T-helper 17 cell (primary cell): ENCODE measurements at regions not wholly inside any gene's neighbourhood (a gene's known extent, or its start where the extent isn't known, plus 50 kb on each side); places are given as distances from the start of the nearest gene placed in this dataset.

Source experiments
- ATAC-seq: fragments of 150-1000 bp; cut with Tn5 transposase; 2 replicates; pipeline ENCODE4 v1.10.0; 2021; ENCODE audit warnings: mild to moderate bottlenecking, moderate library complexity
- DNase-seq, 3 donors: peaks; one replicate each; pipeline versions ENCODE4 v3.0.0 to v3.0.0-alpha.2; 2020 to 2021
- H3K9me3 ChIP-seq: one replicate; pipeline ENCODE4 v1.7.0; 2013; ENCODE audit warnings: low read length, mild to moderate bottlenecking; ENCODE audit not compliant: control insufficient read depth, poor library complexity, severe bottlenecking
- H3K27ac Mint-ChIP-seq: one replicate; pipeline ENCODE4 v1.8.0; 2022; ENCODE audit warnings: mild to moderate bottlenecking, moderate library complexity, mixed read lengths
- H3K27me3 Mint-ChIP-seq: one replicate; pipeline ENCODE4 v1.8.0; 2022; ENCODE audit warnings: mixed read lengths
- H3K36me3 Mint-ChIP-seq: one replicate; pipeline ENCODE4 v1.8.0; 2022; ENCODE audit warnings: low read depth, mixed read lengths
- H3K4me1 Mint-ChIP-seq: one replicate; pipeline ENCODE4 v1.8.0; 2022; ENCODE audit warnings: mild to moderate bottlenecking, mixed read lengths
- H3K4me3 Mint-ChIP-seq: one replicate; pipeline ENCODE4 v1.8.0; 2022; ENCODE audit warnings: mild to moderate bottlenecking, moderate library complexity, mixed read lengths

DNA sequence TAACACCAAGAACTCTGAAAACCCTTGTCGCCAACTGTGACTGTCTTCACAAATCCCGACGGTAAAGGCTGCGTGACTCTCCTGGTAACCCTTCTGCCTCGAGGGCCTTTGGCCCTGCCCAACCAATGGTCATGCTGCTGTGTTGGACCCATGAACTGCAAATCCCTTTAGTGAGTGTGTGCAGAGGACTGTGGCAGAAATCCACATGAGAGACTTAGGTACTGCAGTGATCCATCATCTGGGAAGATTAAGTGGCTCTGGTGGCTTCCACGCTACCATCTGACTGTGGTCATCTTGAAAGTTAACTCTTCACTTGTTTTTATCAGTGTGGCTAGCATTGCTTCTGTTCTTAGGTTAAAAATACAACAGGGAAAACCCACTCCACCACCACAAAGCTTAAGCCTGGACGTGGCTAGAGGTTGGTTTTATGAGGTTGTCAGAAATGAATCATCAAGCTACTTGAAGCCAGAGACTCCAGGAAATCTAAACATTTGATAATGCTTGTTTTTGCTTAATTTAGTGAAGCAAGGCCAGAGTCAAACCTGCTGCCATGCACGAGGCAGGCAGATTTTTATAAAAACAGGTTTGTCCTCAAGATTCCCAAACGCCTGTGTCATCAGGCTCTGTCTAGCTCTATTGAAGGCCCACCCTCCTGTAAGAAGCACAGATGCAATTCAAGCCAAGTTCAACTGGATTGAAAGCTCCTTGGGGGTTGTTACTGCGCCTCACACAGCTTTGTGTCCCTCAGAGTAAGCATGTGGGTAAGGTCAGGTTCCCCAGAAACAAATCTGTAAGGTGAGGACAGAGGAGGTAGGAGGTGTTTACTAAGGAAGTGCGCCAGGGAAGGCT is 52.7 kb upstream of the ERCC6L2 start:
- no peaks in the 10 kb centered on the region for H3K9me3 ChIP-seq
- H3K27me3 Mint-ChIP-seq: no peaks in the 10 kb centered on the region
- peaks cover 2% of the 10 kb centered on the region for H3K36me3 Mint-ChIP-seq
- H3K4me3 Mint-ChIP-seq: no peak overlapping the region
- peaks cover 9% of the 10 kb centered on the region for H3K4me1 Mint-ChIP-seq
- H3K27ac Mint-ChIP-seq: peak overlapping the region; percentile 14
- ATAC-seq (no peak), DNase-seq (no peak)

DNA sequence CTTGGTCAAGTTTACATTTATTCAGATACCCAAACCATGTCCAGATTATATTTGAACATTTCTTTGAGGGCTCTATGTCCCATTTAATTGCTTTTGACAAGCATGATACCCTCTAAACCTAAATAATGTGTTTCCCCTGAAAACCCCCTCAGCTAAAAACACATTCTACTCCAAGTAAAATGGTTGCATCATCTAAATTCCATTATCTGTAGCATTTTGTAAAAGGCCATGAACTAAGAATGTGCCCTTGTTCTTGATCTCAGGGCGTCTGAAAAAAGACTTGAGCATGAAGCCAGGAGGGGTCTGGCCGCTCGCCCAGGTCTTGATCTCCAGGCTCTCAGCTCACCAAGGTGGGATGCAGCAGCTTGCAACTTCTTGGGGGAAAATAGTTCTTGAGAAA is 53.5 kb upstream of the ERCC6L2 start:
- H3K27ac Mint-ChIP-seq: peak overlapping the region; percentile 14
- H3K27me3 Mint-ChIP-seq: no peaks in the 10 kb centered on the region
- peaks cover 9% of the 10 kb centered on the region for H3K4me1 Mint-ChIP-seq
- H3K36me3 Mint-ChIP-seq: peaks cover 2% of the 10 kb centered on the region
- ATAC-seq (no peak), DNase-seq (no peak)
- H3K9me3 ChIP-seq: no peaks in the 10 kb centered on the region
- H3K4me3 Mint-ChIP-seq: no peak overlapping the region

DNA sequence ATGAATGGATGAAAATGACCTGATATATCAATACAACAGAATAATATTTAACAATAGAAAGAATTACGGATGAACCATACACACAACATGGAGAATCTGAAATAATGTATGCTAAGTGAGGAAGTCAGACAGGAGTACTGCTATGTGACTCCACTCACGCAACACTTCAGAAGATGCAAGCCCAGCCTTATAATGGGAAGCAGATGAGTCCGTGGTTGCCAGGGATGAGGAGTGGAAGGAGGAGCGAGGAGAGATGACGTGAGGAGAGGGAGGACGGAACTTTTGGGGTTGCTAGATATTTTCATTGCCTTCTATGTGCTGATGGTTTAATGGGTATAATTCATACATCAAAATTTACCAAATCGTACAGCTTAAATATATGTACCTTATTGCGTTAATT is 55.4 kb upstream of the ERCC6L2 start:
- no peaks in the 10 kb centered on the region for H3K27me3 Mint-ChIP-seq
- H3K9me3 ChIP-seq: no peaks in the 10 kb centered on the region
- peaks cover 6% of the 10 kb centered on the region for H3K36me3 Mint-ChIP-seq
- ATAC-seq: no peak
- no peak overlapping the region for H3K27ac Mint-ChIP-seq
- peaks cover 5% of the 10 kb centered on the region for H3K4me1 Mint-ChIP-seq
- DNase-seq: no peak
- H3K4me3 Mint-ChIP-seq: no peak overlapping the region

DNA sequence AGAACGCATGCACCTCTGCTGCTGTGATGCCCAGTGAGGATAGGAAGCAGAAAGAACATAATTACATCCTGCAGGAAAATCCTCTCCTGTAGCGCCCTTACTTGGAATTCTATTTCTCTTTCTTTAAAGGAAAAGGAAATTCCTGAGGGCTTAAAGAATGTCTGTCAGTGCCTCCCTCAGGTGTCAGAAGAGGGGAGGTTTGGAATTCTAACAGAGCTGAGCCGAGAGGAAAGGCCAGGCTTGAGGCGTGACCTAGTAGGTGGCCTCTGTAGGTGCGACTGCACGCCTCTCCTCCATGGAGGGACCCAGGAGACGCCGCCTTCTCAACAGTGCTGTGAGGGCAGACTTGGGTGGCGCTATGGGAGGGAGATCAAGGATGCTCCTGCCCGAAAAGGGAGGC is 55.9 kb upstream of the ERCC6L2 start:
- Mint-ChIP-seq H3K27ac (no peak overlapping the region), H3K4me3 (no peak overlapping the region), H3K36me3 (peaks cover 6% of the 10 kb centered on the region), H3K4me1 (peaks cover 5% of the 10 kb centered on the region), H3K27me3 (no peaks in the 10 kb centered on the region)
- no peak for ATAC-seq
- no peak for DNase-seq
- H3K9me3 ChIP-seq: no peaks in the 10 kb centered on the region

DNA sequence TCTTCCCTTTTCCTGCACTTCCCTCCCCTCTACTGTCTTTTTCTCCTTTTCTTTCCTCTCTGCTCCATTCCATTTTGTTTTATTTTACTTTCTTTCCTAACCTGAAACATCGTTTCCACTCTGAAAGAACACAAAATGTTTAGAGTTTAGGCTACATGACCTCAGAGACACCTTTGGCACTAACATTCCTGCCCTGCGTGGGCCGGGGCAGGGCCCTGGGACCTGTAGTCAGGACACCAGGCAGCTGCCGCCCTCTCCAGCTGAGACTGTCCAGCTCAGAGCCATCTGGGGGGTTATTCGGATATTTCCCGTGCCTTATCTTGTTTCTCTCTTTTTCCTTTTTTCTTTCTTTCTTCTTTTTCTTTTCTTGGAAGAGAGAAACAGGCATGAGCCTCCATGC is 58.3 kb upstream of the ERCC6L2 start:
- ATAC-seq: no peak
- peak overlapping the region; percentile 34 for H3K27ac Mint-ChIP-seq

DNA sequence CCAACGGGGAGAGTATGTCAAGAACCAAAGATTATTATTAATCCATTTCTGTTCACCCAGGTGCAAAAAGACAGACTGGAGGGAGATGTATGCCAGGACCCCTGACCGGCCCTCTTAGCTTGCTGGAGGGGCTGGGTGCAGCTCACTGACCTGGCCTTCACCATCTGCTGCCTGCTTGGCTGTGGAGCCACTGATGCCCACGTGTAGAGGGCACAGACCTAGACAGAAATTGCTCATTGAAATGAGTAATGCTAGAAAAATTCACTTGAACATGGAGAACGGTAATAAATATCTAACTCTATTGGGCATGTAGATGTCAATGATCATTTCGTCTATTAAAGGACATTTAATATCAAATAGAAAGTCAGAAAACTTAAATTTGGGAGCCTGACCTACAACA is 58.8 kb upstream of the ERCC6L2 start:
- H3K9me3 ChIP-seq: no peaks in the 10 kb centered on the region
- Mint-ChIP-seq H3K4me3 (no peak overlapping the region), H3K27me3 (no peaks in the 10 kb centered on the region), H3K4me1 (peaks cover 2% of the 10 kb centered on the region), H3K27ac (peak overlapping the region; percentile 34), H3K36me3 (peaks cover 6% of the 10 kb centered on the region)
- ATAC-seq (no peak), DNase-seq (no peak)

More for the DNA sequence above, 58.3 kb upstream of the ERCC6L2 start:
- no peaks in the 10 kb centered on the region for H3K27me3 Mint-ChIP-seq
- no peak for DNase-seq
- no peaks in the 10 kb centered on the region for H3K9me3 ChIP-seq
- peaks cover 2% of the 10 kb centered on the region for H3K4me1 Mint-ChIP-seq
- H3K4me3 Mint-ChIP-seq: no peak overlapping the region
- peaks cover 6% of the 10 kb centered on the region for H3K36me3 Mint-ChIP-seq

DNA sequence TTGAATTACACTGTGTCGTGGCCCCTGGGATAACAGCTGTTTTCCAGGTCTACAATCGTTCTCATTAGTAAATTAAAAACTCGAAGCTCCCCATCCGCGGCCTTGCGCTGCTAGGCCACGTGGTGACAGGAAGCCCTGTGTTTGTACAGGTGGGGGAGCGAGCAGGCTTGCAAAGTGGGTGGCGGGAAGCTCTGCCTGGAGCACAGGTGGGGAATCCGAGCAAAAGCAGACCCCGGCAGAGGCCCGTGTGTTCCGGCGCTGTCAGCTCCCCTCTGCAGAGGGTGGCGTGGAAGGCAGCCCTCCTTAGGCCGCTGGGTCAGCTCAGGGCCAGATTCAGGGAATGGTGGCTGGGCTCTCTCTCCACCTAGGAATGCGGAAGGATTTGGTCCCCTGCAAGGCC is 59.5 kb upstream of the ERCC6L2 start:
- peaks cover 9% of the 10 kb centered on the region for H3K36me3 Mint-ChIP-seq
- H3K4me3 Mint-ChIP-seq: no peak overlapping the region
- no peaks in the 10 kb centered on the region for H3K9me3 ChIP-seq
- DNase-seq: no peak
- ATAC-seq: no peak
- no peaks in the 10 kb centered on the region for H3K27me3 Mint-ChIP-seq
- peak overlapping the region; percentile 56 for H3K27ac Mint-ChIP-seq
- H3K4me1 Mint-ChIP-seq: peaks cover 5% of the 10 kb centered on the region

DNA sequence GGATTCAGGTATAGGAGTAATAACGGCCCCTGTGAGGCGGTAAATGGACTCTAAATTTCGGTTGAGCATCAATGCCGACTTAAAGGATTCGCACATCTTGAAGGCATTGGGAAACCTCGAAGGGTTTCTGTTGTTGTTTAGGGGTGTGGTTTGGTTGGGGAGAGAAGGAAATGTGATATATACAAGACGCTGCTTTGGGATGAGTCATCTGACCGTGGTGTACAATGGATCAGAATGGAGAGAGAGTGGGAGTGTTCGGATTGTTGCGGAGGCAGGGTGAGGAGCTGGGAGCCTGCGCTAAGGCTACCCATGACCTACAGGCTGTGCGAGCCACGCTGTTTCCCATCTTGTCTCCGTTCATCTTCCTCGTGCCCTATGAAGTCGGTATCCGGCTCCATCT is 60.4 kb upstream of the ERCC6L2 start:
- H3K27me3 Mint-ChIP-seq: no peaks in the 10 kb centered on the region
- no peak for ATAC-seq
- H3K36me3 Mint-ChIP-seq: peaks cover 9% of the 10 kb centered on the region
- no peak overlapping the region for H3K4me3 Mint-ChIP-seq
- H3K27ac Mint-ChIP-seq: no peak overlapping the region
- H3K4me1 Mint-ChIP-seq: peaks cover 4% of the 10 kb centered on the region
- H3K9me3 ChIP-seq: no peaks in the 10 kb centered on the region
- DNase-seq: no peak

DNA sequence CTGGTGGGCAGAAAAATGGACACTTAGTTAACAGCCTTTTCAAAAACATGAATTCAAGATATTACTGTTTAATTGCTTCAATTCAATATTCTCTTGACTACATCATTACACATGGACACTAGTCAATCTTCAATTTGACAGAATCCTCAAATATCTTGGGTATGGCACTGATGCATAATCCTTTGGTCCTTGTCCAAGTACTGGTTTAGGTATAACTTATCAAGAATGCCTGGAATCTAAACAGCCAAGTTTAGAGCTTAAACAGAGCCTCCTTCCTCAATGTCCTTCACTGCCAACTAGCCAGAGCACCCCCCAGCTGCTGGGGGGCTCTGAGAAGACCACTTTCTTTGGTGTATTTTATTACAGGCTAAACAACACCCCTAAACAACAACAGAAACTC is 61.6 kb upstream of the ERCC6L2 start:
- H3K27ac Mint-ChIP-seq: no peak overlapping the region
- no peak for ATAC-seq
- peaks cover 3% of the 10 kb centered on the region for H3K4me1 Mint-ChIP-seq
- H3K9me3 ChIP-seq: no peaks in the 10 kb centered on the region
- H3K27me3 Mint-ChIP-seq: peaks cover 5% of the 10 kb centered on the region
- H3K4me3 Mint-ChIP-seq: no peak overlapping the region
- DNase-seq: no peak
- H3K36me3 Mint-ChIP-seq: peaks cover 7% of the 10 kb centered on the region

DNA sequence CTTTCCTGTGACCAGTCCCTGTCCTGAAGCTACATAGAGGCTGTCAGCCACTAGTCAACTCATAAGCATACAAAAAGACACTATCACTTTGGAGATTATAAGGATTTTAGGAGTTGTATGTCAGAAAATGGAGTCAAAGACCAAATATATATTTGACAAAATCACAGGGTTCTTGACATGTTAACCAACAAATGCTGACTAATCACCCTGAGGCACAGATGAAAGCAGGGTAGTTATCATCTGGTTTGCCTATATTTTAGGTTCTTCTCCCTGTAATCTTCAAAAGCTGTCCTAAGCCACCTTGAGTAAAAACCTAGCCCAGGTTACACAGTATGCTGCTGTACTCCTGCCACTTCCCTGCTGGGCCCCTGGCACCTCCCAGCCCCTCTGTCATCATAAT is 64.7 kb upstream of the ERCC6L2 start:
- peaks cover 24% of the 10 kb centered on the region for H3K27me3 Mint-ChIP-seq
- no peak overlapping the region for H3K4me3 Mint-ChIP-seq
- no peaks in the 10 kb centered on the region for H3K9me3 ChIP-seq
- DNase-seq (no peak), ATAC-seq (no peak)
- peaks cover 7% of the 10 kb centered on the region for H3K36me3 Mint-ChIP-seq
- H3K4me1 Mint-ChIP-seq: peaks cover 3% of the 10 kb centered on the region
- H3K27ac Mint-ChIP-seq: peak overlapping the region; percentile 16

DNA sequence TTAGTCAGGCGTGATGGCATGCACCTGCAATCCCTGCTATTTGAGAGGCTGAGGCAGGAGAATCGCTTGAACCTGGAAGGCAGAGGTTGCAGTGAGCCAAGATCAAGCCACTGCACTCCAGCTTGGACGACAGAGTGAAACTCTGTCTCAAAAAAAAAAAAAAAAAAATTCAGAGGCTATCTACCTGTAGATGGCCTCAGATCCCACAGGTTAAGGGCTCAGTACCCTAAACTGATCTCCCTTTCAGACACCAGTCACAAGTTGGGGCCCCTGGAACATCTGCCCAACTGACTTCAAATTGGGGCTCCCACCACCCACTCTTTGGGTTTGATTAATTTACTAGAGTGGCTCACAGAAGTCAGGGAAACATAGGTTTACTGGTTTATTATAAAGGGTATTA is 65.4 kb upstream of the ERCC6L2 start:
- H3K4me1 Mint-ChIP-seq: peaks cover 3% of the 10 kb centered on the region

DNA sequence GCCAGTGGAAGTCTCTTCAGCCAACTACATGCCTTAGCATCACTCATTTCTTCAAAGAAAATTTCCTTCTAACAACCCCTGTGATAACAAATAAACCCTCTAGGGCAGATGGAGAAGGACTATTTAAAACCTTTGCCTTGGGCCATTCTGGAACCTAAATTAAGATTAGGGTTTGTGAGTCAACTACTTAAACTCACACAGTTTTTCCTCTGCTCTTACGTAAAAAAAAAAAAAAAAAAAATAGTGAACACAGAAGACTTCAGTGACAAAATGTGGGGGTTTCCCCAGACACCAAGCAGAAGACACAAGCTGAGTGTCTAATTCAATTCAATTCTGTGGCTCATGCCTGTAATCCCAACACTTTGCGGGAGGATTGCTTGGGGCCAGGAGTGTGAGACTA is 65.8 kb upstream of the ERCC6L2 start:
- Mint-ChIP-seq H3K27me3 (peaks cover 24% of the 10 kb centered on the region), H3K27ac (peak overlapping the region; percentile 16), H3K4me1 (peaks cover 3% of the 10 kb centered on the region), H3K4me3 (no peak overlapping the region), H3K36me3 (peaks cover 4% of the 10 kb centered on the region)
- ATAC-seq (no peak), DNase-seq (no peak)
- H3K9me3 ChIP-seq: no peaks in the 10 kb centered on the region

More for the DNA sequence above, 65.4 kb upstream of the ERCC6L2 start:
- H3K27ac Mint-ChIP-seq: peak overlapping the region; percentile 16
- H3K36me3 Mint-ChIP-seq: peaks cover 4% of the 10 kb centered on the region
- peaks cover 24% of the 10 kb centered on the region for H3K27me3 Mint-ChIP-seq
- no peak for ATAC-seq
- DNase-seq: no peak
- no peaks in the 10 kb centered on the region for H3K9me3 ChIP-seq
- H3K4me3 Mint-ChIP-seq: no peak overlapping the region

DNA sequence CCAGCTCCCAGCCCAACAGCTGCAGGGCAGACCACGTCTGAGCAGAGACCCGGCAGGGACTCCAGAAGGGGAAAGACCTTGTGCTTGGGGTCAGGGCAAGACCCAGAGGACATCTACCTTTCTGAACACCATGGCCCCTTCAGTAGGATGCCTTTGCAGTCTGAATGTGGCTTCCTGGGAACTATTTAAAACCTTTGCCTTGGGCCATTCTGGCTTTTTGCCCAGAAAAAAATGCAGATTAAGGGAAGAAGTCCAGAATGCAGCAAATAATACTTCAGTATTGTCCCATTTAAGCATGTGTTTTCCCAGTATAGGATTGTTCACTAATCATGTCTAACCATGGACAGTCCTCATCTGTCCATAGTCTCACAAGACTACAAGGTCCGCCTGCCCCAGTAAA is 67.5 kb upstream of the ERCC6L2 start:
- no peak overlapping the region for H3K4me3 Mint-ChIP-seq
- peaks cover 3% of the 10 kb centered on the region for H3K4me1 Mint-ChIP-seq
- H3K27me3 Mint-ChIP-seq: peaks cover 34% of the 10 kb centered on the region
- no peak overlapping the region for H3K27ac Mint-ChIP-seq
- H3K36me3 Mint-ChIP-seq: peaks cover 4% of the 10 kb centered on the region
- no peaks in the 10 kb centered on the region for H3K9me3 ChIP-seq
- ATAC-seq (no peak), DNase-seq (no peak)

DNA sequence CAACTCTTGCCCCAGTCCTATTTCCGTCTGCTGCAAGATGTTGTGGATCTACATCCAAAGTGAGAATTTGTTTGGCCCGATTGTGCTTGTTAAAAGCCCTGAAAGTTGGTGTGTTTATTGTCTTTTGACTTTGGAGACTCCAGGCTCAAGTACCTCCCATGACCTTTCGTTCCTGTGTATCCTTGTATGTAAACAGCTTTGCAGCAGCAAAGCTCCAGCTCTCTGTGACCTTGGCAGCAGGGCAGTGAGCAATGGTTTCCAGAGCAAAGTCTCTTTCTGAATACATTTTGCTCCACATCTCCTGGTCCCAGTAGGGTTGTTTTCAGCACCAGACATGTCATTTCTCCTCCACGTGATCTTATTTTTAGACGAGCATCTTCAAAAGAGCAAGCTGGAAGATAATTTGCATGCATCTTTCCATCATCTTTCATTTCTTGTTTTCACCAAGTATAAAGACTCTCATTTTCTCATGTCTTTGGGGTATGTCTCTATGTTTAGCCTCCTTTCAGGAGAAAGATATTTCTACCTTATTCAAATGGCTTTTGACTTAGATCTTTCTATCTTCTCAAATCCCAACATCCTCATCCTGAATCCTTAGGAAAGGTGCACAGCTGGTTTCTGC is 68.1 kb upstream of the ERCC6L2 start:
- Mint-ChIP-seq H3K36me3 (peaks cover 4% of the 10 kb centered on the region), H3K4me3 (no peak overlapping the region), H3K4me1 (peaks cover 3% of the 10 kb centered on the region), H3K27me3 (peaks cover 39% of the 10 kb centered on the region), H3K27ac (no peak overlapping the region)
- DNase-seq (no peak), ATAC-seq (no peak)
- no peaks in the 10 kb centered on the region for H3K9me3 ChIP-seq
